ENCODE measurements at regions not wholly inside any gene's neighbourhood (a gene's known extent, or its start where the extent isn't known, plus 50 kb on each side); places are given as distances from the start of the nearest gene placed in this dataset.
"Not testable (repeated sequence)": the region's sequence is repeated elsewhere in the genome, so short reads cannot be mapped to it uniquely, and the experiment has no call there.

GRCh38 chr16:88309174-88309907, 73.4 kb upstream of the ZNF469 start:
- no peak for DNase-seq

DNA sequence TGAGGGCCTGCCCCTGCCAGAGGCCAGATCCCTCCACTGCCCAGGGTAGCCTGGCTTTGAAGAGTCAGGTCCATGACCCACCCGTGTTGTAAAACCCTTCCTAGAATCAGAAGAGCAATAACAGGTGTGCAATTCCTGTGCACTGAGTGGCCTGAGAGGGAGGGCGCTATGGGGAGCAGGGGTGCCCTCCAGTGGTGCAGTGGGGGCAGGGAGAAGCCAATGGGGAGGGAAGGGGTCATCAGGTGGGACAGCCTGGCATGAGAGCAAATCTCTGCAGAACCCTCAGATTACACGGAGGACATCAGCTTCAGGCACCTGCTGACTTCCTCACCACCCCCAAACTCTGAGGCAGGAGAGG, 72.9 kb upstream of the ZNF469 start:
- DNase-seq = no peak

DNA sequence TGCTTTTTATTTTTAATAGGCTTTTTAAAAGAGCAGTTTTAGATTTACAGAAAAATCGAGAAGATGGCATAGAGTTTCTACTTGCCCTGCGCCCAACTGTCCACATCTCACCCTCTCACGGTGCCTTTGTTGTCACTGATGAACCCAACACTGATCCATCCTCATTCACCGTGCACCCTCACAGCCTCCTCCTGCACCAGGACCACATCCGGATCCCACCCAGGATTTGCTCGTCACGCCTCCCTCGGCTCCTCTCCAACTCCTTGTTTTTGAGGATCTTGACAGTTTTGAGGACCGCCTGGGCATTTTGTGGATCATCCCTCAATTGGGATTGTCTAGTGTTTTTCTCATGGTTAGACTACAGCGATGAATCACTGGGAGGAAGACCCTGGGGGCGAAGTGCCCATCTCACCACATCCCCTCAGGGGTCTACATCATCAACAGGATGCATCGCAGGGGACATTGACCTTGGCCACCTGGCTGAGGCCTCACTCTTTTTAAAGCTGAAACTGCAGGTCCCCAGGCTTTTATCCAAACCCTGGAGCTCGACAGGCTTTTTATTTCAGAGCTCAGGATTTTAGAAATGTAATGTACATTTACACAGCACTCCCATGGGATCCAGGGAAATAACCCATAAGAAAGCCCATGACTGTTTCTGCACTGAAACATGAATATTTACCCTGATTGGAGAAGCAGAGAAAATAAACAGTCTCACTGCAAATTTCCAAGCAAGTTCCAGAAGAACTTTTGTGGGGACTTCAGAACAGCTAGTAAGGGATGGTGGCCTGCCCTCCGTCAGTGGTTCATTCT, 71.8 kb upstream of the ZNF469 start:
- DNase-seq = no peak

- DNase-seq = not testable (repeated sequence)
Observed at GRCh38 chr16:88311860-88312259, 70.9 kb upstream of the ZNF469 start.

GRCh38 chr16:88312732-88313131, 70.0 kb upstream of the ZNF469 start:
- DNase-seq = no peak

DNA sequence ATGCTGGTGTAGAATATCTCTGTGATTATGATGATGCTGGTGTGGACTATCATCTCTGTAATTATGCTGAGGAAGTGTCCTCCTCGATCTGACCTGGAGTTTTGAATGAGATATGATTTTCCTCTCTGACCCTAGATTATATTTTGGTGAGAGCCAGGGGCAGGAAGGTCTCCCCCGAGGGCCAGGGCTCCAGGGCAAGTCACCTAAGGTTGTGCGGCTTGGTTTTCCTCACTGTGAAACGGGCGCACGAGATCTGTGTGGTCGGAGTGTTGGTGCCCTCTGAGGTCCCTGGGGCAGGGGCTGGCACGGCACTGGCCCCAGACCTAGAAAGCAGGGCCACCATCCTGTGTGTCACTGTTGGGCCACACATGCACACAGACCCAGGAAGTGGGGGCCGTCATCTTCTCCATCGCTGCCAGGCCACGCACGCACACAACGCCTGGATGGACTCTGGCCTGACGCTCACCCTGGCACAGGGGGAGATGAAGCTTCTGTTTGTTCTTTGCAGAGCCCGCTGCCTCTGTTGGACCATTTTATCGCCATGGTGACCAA, 67.7 kb upstream of the ZNF469 start:
- no peak for DNase-seq

GRCh38 chr16:88315543-88316105, 67.1 kb upstream of the ZNF469 start:
- no peak for DNase-seq

DNA sequence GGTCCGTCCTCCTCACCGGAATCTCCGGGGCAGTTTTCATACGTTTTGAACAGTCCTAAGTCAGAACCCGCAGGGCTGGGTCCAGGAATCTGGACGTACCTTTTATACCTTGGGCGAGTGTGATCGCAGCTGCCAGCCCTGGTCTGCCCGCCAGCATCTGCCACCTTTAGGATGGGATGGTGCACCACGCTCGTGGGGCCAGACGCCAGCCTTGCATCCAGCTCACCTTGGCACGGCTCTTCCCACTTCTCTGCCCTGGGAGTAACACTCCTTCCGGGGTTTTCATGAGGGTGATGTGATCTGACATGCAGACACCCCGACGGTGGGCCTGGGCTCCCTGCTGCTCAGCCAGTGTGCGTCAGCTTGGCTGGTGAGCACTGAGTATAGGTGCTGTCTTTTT, 66.6 kb upstream of the ZNF469 start:
- no peak for DNase-seq

GRCh38 chr16:88316941-88317612, 65.7 kb upstream of the ZNF469 start:
- DNase-seq = no peak

- no peak for DNase-seq
Observed at GRCh38 chr16:88317613-88317965, 65.2 kb upstream of the ZNF469 start.

- DNase-seq = no peak
Observed at GRCh38 chr16:88318051-88318450, 64.7 kb upstream of the ZNF469 start.

- DNase-seq = no peak
Observed at GRCh38 chr16:88318521-88318920, 64.2 kb upstream of the ZNF469 start.

DNA sequence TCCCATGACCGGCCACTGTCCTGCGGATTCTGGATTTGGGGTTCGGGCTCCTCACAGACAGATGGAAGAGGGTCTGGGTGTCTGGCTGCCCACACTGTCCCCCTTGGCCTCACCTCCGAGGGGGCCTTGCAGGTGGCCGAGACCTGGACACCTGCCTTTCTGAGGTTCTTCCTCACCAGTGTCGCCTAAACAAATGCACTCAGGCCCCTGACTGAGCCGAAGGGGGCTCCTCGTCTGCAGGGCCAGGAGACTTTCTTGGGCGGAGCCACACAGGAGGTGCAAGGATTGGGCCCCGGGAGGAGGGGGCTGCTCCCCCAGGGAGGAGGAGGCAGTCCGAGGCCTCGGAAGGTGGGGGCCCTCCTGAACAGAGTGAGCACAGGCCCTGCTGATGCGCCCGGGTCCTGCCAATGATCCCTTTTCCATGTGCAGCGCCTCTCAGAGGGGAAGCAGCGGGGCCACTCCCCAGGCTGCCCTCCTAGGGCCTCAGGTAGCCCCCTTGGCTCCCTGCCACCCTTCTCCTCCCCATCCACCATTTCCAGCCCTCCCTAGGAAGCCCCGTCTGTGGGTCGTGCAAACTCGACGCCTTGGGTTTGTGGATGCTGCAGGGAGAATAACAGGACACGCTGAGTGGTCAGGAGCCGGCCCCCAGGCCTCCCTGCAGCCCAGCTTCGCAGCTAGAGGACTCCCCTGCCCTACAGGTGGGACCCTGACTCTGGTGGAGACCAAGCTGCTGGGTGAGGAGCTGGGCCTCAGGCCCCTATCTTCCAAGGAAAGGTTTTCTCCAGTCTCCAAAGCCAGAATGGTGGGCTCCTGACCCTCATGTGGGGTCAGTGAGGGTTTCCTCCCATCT, 63.4 kb upstream of the ZNF469 start:
- DNase-seq = no peak

DNA sequence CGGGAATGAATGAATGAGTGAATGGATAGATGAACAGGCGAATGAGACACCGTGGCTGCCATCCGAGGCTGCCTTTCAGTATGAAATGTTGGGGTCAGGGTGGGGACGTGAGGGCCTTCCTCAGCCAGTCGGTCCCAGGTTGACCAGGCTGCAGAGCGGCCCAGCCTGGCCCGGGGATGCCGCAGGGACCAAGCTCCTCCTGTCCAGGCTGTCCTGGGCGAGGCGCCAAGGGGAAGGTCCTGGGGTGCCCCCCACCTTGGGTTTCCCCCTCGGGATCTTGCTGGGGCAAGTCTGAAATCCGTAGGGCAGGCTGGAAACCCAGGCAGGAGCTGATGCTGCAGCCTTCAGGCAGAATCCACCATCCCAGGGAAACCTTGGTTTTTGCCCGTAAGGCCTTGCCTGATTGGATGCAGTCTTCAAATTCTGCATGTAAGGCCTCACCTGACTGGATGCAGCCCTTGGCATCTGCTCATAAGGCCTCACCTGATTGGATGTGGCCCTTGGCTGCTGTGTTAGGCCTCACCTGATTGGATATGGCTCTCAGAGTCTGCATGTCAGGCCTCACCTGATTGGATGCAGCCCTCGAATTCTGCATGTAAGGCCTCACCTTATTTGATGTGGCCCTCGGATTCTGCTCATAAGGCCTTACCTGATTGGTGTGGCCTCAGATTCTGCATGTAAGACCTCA, 61.7 kb upstream of the ZNF469 start:
- DNase-seq = no peak

GRCh38 chr16:88321635-88322499, 60.9 kb upstream of the ZNF469 start:
- no peak for DNase-seq

GRCh38 chr16:88322500-88322970, 60.2 kb upstream of the ZNF469 start:
- DNase-seq = no peak

GRCh38 chr16:88323041-88323440, 59.7 kb upstream of the ZNF469 start:
- no peak for DNase-seq

DNA sequence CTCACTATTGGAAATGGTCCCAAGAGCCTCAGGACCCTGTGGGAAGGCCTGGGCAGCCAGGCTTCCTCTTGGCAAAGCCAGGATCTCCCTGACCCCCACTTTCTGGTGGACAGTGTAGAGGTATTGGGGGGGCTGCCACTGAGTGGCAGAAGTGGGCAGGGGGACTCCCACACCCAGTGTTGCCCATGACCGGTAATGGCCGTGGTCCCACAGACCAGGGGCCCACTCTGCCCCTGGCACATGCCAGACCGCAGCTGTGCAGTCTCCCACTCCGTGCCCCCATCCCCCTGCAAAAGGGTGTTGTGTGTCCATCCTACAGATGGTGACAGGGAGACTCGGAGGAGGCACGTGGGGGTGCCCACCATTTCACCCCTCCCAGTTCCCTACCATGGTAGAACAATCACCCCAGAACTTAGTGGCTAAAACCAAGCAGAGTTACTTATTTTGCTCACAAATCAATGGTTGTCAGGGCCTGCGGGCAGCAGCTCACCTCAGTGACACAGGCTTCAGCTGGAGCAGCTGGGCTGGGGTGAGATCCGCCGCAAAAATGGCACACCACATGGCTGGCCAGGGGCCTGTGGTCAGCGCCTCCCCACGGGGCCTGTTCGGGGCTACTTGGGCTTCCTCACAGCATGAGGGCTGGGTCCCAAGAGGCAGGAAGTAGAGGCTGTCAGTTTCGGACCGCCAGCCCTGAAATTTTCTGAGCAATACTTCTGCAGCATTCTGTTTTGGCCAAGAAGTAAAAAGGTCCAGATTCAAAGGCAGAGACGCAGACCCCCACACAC, 59.0 kb upstream of the ZNF469 start:
- DNase-seq = no peak

- no peak for DNase-seq
Observed at GRCh38 chr16:88325087-88325750, 57.5 kb upstream of the ZNF469 start.
